ENCODE measurements at regions not wholly inside any gene's neighbourhood (a gene's known extent, or its start where the extent isn't known, plus 50 kb on each side); places are given as distances from the start of the nearest gene placed in this dataset.

GRCh38 chr2:195162918-195163317 is 494.1 kb upstream of the SLC39A10 start:
- TF ChIP-seq, protein P1, sequence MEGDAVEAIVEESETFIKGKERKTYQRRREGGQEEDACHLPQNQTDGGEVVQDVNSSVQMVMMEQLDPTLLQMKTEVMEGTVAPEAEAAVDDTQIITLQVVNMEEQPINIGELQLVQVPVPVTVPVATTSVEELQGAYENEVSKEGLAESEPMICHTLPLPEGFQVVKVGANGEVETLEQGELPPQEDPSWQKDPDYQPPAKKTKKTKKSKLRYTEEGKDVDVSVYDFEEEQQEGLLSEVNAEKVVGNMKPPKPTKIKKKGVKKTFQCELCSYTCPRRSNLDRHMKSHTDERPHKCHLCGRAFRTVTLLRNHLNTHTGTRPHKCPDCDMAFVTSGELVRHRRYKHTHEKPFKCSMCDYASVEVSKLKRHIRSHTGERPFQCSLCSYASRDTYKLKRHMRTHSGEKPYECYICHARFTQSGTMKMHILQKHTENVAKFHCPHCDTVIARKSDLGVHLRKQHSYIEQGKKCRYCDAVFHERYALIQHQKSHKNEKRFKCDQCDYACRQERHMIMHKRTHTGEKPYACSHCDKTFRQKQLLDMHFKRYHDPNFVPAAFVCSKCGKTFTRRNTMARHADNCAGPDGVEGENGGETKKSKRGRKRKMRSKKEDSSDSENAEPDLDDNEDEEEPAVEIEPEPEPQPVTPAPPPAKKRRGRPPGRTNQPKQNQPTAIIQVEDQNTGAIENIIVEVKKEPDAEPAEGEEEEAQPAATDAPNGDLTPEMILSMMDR (IDR thresholded peaks at IDR 0.05) = no peak
- no peak for TF ChIP-seq POLR2A (IDR thresholded peaks at IDR 0.05)

Measured in lower leg skin (tissue), 3 donors.